Neural progenitor cell (in vitro differentiated cells): ENCODE measurements at regions not wholly inside any gene's neighbourhood (a gene's known extent, or its start where the extent isn't known, plus 50 kb on each side); places are given as distances from the start of the nearest gene placed in this dataset.

Source experiments
- DNase-seq: peaks from one replicate; pipeline ENCODE4 v3.0.0-alpha.2; 2016; ENCODE audit warnings: low spot score
- H2AFZ ChIP-seq: fragments of 200-600 bp; sonication (generic); replicated peaks from 2 replicates; pipeline ENCODE4 v1.6.1; 2016; ENCODE audit warnings: antibody characterized with exemption
- H3F3A ChIP-seq: fragments of 200-600 bp; sonication (generic); 2 replicates; pipeline ENCODE4 v1.6.1; 2016; ENCODE audit warnings: antibody characterized with exemption, low read depth
- H3K27ac ChIP-seq: fragments of 200-600 bp; sonication (generic); 2 replicates; pipeline ENCODE4 v1.5.1; 2016; ENCODE audit warnings: mild to moderate bottlenecking
- H3K27me3 ChIP-seq: fragments of 200-600 bp; sonication (generic); 2 replicates; pipeline ENCODE4 v1.6.1; 2016; ENCODE audit warnings: mild to moderate bottlenecking, moderate library complexity
- H3K36me3 ChIP-seq: fragments of 200-600 bp; sonication (generic); 2 replicates; pipeline ENCODE4 v1.5.1; 2016
- H3K4me1 ChIP-seq: fragments of 200-600 bp; sonication (generic); 2 replicates; pipeline ENCODE4 v1.6.1; 2016; ENCODE audit warnings: mixed run types
- H3K4me2 ChIP-seq: fragments of 200-600 bp; sonication (generic); 2 replicates; pipeline ENCODE4 v1.6.1; 2016
- H3K4me3 ChIP-seq: fragments of 200-600 bp; sonication (generic); 2 replicates; pipeline ENCODE4 v1.5.1; 2016
- H3K79me2 ChIP-seq: fragments of 200-600 bp; sonication (generic); 2 replicates; pipeline ENCODE4 v1.6.1; 2016; ENCODE audit warnings: low read depth
- H3K9ac ChIP-seq: fragments of 200-600 bp; sonication (generic); 2 replicates; pipeline ENCODE4 v1.6.1; 2016
- H3K9me3 ChIP-seq: fragments of 200-600 bp; sonication (generic); 2 replicates; pipeline ENCODE4 v1.5.1; 2016; ENCODE audit warnings: low read depth
- H4K20me1 ChIP-seq: fragments of 200-600 bp; sonication (generic); 2 replicates; pipeline ENCODE4 v1.6.1; 2016; ENCODE audit warnings: low read depth
- H3K27ac Mint-ChIP-seq: 3 replicates; pipeline ENCODE4 v1.8.0; 2021; ENCODE audit warnings: mixed read lengths
- H3K27me3 Mint-ChIP-seq: 2 replicates; pipeline ENCODE4 v1.8.0; 2022; ENCODE audit warnings: low read depth, mild to moderate bottlenecking, inconsistent platforms, moderate library complexity, mixed read lengths; ENCODE audit not compliant: insufficient read depth
- H3K36me3 Mint-ChIP-seq: 3 replicates; pipeline ENCODE4 v1.8.0; 2021; ENCODE audit warnings: mixed read lengths
- H3K4me1 Mint-ChIP-seq: 3 replicates; pipeline ENCODE4 v1.8.0; 2021; ENCODE audit warnings: mixed read lengths
- H3K4me3 Mint-ChIP-seq: 3 replicates; pipeline ENCODE4 v1.8.0; 2021; ENCODE audit warnings: mild to moderate bottlenecking, moderate library complexity, mixed read lengths
- H3K9me3 Mint-ChIP-seq: 3 replicates; pipeline ENCODE4 v1.8.0; 2020; ENCODE audit warnings: mixed read lengths
- EZH2 ChIP-seq: fragments of 200-600 bp; sonication (generic); IDR thresholded peaks from 2 replicates; pipeline ENCODE4 v1.6.1; 2017; ENCODE audit warnings: antibody characterized with exemption, mild to moderate bottlenecking, moderate library complexity
- EZH2phosphoT487 ChIP-seq: fragments of 200-600 bp; sonication (generic); IDR thresholded peaks from 2 replicates; pipeline ENCODE4 v1.6.1; 2017; ENCODE audit warnings: antibody characterized with exemption
- TF ChIP-seq, protein P1 (sequence below): fragments of 200-600 bp; sonication (generic); IDR thresholded peaks from 2 replicates; pipeline ENCODE4 v1.5.1; 2017; ENCODE audit warnings: antibody characterized with exemption, mild to moderate bottlenecking

DNA sequence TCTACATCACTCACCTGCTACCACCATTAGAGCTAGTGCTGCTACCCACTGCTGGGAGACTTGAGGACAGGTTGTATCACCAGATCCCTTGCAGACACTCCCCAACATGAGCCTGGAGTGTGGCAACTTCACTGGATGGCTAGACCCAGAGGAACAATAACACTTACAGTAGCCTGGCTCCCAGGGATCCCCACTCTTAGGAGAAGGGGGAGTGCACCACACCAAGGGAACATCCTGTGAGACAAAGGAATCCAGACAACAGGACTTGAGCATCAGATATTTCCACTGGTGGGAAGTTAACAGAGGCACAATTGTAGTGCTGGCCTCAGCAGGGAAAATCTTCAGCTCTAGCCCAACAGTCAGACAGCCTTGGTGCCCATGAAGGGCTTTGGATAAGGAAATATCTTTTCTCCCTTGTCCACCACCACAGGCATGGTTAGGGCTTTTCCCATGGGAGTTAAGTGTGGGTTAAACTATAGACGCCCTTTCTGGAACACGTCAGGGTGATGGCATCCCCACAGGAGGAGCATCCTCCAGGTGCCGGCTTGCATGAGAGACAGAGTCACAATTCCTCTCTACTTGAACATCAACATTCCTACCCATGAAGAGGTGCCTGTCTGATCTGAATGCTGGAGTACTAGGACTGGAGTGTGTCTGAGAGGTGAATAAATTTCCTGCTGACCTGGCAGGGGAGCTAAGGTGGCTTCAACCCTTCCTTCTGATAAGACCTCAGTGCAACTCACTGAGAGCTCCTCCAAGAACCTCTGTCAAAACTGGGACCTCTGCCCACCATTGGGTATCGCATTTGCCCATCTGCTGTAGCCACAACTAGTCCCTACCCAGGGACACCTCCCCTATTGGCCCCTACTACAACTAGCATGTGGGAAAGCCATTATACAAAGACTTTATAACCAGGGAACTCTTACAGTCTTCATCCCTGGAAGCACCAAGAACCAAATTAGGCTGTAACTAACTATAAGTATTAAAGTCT is 55.4 kb upstream of the SIRPG start:
- Histone ChIP-seq H3K4me3 (no peak overlapping the region), H3F3A (no peaks in the 10 kb centered on the region), H3K9ac (no peak overlapping the region), H3K36me3 (no peaks in the 10 kb centered on the region), H4K20me1 (no peaks in the 10 kb centered on the region), H3K27me3 (peaks cover 94% of the 10 kb centered on the region), H3K27ac (no peak overlapping the region), H3K9me3 (no peaks in the 10 kb centered on the region), H2AFZ (no peak overlapping the region), H3K4me1 (no peaks in the 10 kb centered on the region), H3K79me2 (no peaks in the 10 kb centered on the region), H3K4me2 (no peak overlapping the region)
- Mint-ChIP-seq H3K27me3 (no peaks in the 10 kb centered on the region), H3K4me1 (no peaks in the 10 kb centered on the region), H3K4me3 (no peak overlapping the region), H3K36me3 (no peaks in the 10 kb centered on the region), H3K9me3 (peaks cover 3% of the 10 kb centered on the region), H3K27ac (no peak overlapping the region)
- no peak for DNase-seq
- TF ChIP-seq, protein P1, sequence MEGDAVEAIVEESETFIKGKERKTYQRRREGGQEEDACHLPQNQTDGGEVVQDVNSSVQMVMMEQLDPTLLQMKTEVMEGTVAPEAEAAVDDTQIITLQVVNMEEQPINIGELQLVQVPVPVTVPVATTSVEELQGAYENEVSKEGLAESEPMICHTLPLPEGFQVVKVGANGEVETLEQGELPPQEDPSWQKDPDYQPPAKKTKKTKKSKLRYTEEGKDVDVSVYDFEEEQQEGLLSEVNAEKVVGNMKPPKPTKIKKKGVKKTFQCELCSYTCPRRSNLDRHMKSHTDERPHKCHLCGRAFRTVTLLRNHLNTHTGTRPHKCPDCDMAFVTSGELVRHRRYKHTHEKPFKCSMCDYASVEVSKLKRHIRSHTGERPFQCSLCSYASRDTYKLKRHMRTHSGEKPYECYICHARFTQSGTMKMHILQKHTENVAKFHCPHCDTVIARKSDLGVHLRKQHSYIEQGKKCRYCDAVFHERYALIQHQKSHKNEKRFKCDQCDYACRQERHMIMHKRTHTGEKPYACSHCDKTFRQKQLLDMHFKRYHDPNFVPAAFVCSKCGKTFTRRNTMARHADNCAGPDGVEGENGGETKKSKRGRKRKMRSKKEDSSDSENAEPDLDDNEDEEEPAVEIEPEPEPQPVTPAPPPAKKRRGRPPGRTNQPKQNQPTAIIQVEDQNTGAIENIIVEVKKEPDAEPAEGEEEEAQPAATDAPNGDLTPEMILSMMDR = no peak
- TF ChIP-seq EZH2 (no peak), EZH2phosphoT487 (no peak)

DNA sequence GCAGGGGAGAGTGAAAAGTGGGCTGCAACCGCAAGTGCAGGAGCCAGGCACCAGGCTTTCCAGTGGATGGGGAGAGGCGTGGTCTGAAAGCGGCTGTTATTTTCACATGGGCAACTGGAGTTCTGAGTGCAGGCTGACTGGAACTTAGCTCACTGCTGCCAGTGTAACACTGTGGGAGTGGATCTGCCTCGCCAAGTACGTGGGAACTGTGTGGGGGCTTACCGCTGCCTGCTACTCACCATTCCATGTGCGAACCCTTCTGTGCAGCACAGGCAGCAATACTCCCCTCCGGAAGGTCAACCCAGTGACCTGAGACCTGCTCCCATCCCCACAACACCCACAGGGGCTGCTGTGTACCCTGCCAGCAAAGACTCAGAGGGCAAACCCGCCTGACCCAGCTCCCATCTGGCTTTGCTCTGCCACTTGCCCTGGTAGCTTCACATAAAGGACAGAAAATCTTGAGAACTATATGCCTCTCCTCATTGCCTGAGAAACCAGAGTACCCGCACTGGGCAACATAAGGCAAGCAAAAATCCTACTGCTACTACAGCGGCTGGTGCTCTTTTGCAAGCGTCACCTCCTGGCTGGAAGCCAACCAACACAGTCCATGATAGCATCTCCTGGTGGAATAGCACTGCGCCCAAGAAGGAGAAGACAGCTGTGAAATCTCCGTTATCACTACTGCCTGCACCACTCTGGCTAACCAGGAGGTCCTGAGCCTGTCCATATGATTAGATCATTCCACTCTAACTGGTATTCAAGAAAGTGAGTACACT is 54.4 kb upstream of the SIRPG start:
- Histone ChIP-seq H3K4me3 (no peak overlapping the region), H3K4me2 (no peak overlapping the region), H3K9me3 (no peaks in the 10 kb centered on the region), H3F3A (no peaks in the 10 kb centered on the region), H3K4me1 (no peaks in the 10 kb centered on the region), H3K9ac (no peak overlapping the region), H2AFZ (no peak overlapping the region), H3K27me3 (peaks cover 84% of the 10 kb centered on the region), H3K27ac (no peak overlapping the region), H3K36me3 (no peaks in the 10 kb centered on the region), H3K79me2 (no peaks in the 10 kb centered on the region), H4K20me1 (no peaks in the 10 kb centered on the region)
- H3K27ac Mint-ChIP-seq = no peak overlapping the region
- TF ChIP-seq EZH2phosphoT487 (no peak), EZH2 (no peak)
- TF ChIP-seq, protein P1 = no peak
- peaks cover 3% of the 10 kb centered on the region for H3K9me3 Mint-ChIP-seq
- no peaks in the 10 kb centered on the region for H3K27me3 Mint-ChIP-seq
- no peaks in the 10 kb centered on the region for H3K4me1 Mint-ChIP-seq
- no peak overlapping the region for H3K4me3 Mint-ChIP-seq
- no peak for DNase-seq
- H3K36me3 Mint-ChIP-seq = no peaks in the 10 kb centered on the region

DNA sequence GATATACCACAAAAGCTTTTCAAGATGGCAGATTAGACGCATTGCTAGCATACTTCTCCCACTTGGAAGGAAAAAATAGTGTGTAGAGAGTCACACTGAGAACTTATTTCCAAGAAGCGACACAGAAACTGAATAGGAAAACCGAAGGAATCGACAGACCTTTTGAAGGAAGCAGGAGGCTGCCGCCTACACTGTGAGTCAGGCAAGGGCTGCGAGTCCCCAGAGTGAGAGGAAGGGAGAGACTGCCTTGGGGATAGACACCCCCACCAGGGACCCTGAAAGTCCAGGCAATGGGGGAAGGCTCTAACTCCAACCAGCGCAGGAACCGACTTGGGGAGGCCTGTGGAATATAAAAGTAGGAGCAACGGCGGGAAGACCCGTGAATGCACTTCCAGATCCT is 53.7 kb upstream of the SIRPG start:
- H3K27me3 Mint-ChIP-seq = no peaks in the 10 kb centered on the region
- no peaks in the 10 kb centered on the region for H3K36me3 ChIP-seq
- TF ChIP-seq EZH2phosphoT487 (no peak), EZH2 (no peak)
- TF ChIP-seq, protein P1 = no peak

More for the DNA sequence above, 53.7 kb upstream of the SIRPG start:
- H3K4me3 Mint-ChIP-seq = no peak overlapping the region
- Histone ChIP-seq H2AFZ (no peak overlapping the region), H3F3A (no peaks in the 10 kb centered on the region), H3K9ac (no peak overlapping the region), H3K27ac (no peak overlapping the region), H3K4me2 (no peak overlapping the region), H4K20me1 (no peaks in the 10 kb centered on the region), H3K4me1 (no peaks in the 10 kb centered on the region), H3K4me3 (no peak overlapping the region), H3K9me3 (no peaks in the 10 kb centered on the region), H3K27me3 (peaks cover 77% of the 10 kb centered on the region), H3K79me2 (no peaks in the 10 kb centered on the region)
- H3K27ac Mint-ChIP-seq = no peak overlapping the region
- H3K4me1 Mint-ChIP-seq = no peaks in the 10 kb centered on the region
- H3K9me3 Mint-ChIP-seq = peaks cover 3% of the 10 kb centered on the region
- H3K36me3 Mint-ChIP-seq = no peaks in the 10 kb centered on the region
- DNase-seq = no peak
